ENCODE measurements at regions not wholly inside any gene's neighbourhood (a gene's known extent, or its start where the extent isn't known, plus 50 kb on each side); places are given as distances from the start of the nearest gene placed in this dataset.

DNA sequence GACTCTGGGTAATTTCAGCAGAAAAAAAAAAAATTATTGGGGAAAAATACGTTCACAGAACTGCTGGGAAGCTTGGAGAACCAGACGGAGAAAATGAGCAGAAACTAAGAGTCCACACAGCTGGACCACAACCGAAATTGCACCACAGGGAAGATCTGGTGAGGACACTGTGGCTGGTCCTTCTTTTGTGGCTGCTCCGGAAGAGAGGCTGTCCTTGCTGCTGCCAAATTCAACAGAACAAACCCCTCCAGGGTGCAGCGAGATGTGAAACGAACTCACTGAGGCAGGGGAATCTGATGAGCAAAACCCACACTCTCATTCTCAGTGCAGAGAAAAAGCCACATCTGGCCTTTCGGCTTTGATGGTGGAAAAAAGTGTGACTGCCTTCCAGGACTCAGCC, 200.0 kb downstream of the ACTL7B start:
- no peak overlapping the region for H2AFZ ChIP-seq (ENCODE audit: low read length)

More for the DNA sequence above, 200.0 kb downstream of the ACTL7B start:
- Histone ChIP-seq H2AK5ac (ENCODE audit: insufficient read length, low read length) (no peak overlapping the region), H3K23me2 (ENCODE audit: insufficient read length, low read depth, low read length, poor library complexity, severe bottlenecking) (no peaks in the 10 kb centered on the region), H3T11ph (ENCODE audit: low read length) (no peak overlapping the region), H3K4ac (ENCODE audit: low read depth, low read length) (no peak overlapping the region), H3K4me2 (ENCODE audit: insufficient read depth, insufficient read length, low read length) (no peak overlapping the region), H2BK120ac (ENCODE audit: low read depth, low read length, poor library complexity, severe bottlenecking) (no peak overlapping the region), H3K23ac (ENCODE audit: insufficient read length, low read depth, low read length) (no peak overlapping the region), H4K5ac (ENCODE audit: insufficient read length, low read depth, low read length) (no peak overlapping the region), H4K8ac (replicated peaks; ENCODE audit: insufficient read length, low read depth, low read length) (no peak overlapping the region), H3K4me1 (ENCODE audit: insufficient read depth, low read length) (no peaks in the 10 kb centered on the region), H2BK15ac (ENCODE audit: low read depth, low read length) (no peak overlapping the region), H3K27ac (ENCODE audit: insufficient read length, low read depth, low read length) (no peak overlapping the region), H2BK12ac (ENCODE audit: insufficient read length, low read depth, low read length) (no peak overlapping the region), H3K56ac (ENCODE audit: insufficient read length, low read depth, low read length) (no peak overlapping the region), H3K9ac (ENCODE audit: extremely low read depth, insufficient read length, low read length) (no peak overlapping the region), H2BK20ac (ENCODE audit: low read depth, low read length, poor library complexity, severe bottlenecking) (no peak overlapping the region), H4K91ac (ENCODE audit: insufficient read length, low read depth, low read length) (no peak overlapping the region), H3K79me1 (ENCODE audit: insufficient read depth, low read depth, low read length, poor library complexity, severe bottlenecking) (no peaks in the 10 kb centered on the region), H3K79me2 (ENCODE audit: insufficient read depth, low read length) (no peaks in the 10 kb centered on the region), H2BK5ac (ENCODE audit: insufficient read length, low read length) (no peak overlapping the region), H3K18ac (ENCODE audit: insufficient read length, low read depth, low read length) (no peak overlapping the region), H3K27me3 (ENCODE audit: insufficient read depth, low read length) (no peaks in the 10 kb centered on the region), H3K9me3 (ENCODE audit: control insufficient read depth, low read depth, low read length) (peaks cover 8% of the 10 kb centered on the region), H3K14ac (ENCODE audit: insufficient read depth, low read length) (no peak overlapping the region), H4K20me1 (ENCODE audit: control insufficient read depth, insufficient read depth, insufficient read length) (no peaks in the 10 kb centered on the region)
- no peak for TF ChIP-seq CTCF (conservative IDR thresholded peaks at IDR 0.05)
- Mint-ChIP-seq H3K27ac (no peak overlapping the region), H3K27me3 (ENCODE audit: low read depth) (peaks cover 10% of the 10 kb centered on the region), H3K9me3 (peaks cover 24 to 25% of the 10 kb centered on the region in 2 experiments), H3K4me1 (no peaks in the 10 kb centered on the region), H3K4me3 (no peak overlapping the region), H3K36me3 (ENCODE audit: insufficient read depth in 1 of 3, low read depth in 3 of 3) (peaks cover 16 to 23% (median 21%) of the 10 kb centered on the region in 3 experiments)
- no peak for DNase-seq
- WGBS (ENCODE audit: extremely low coverage, insufficient read length, low lambda C conversion rate): no CpG with 5 or more reads among the region's 7 CpGs
